K562 (cell line): ENCODE measurements at regions not wholly inside any gene's neighbourhood (a gene's known extent, or its start where the extent isn't known, plus 50 kb on each side); places are given as distances from the start of the nearest gene placed in this dataset.

Source experiments
- ATAC-seq: fragments of 200-7000 bp; cut with Tn5 transposase; 3 replicates; pipeline ENCODE4 v1.9.1; 2020; ENCODE audit warnings: moderate library complexity
- BruUV-seq: library from RNA; stranded (reverse); fragments of 400-500 nt; replicated peaks from 2 replicates; lab custom pipeline; 2021; lab: Mats Ljungman, UMichigan
- CTCF ChIA-PET: fragments of 300-600 bp; formaldehyde crosslinking; extraction: SDS; loops from one replicate; lab custom pipeline; 2021; ENCODE audit warnings: low intra/inter-chr PET ratio; lab: Yijun Ruan, JAX
- POLR2A ChIA-PET: fragments of 300-600, 350-650 bp; sonication (Branson Sonifier 250); formaldehyde crosslinking; extraction: SDS; loops from one replicate; lab custom pipeline; 2021; ENCODE audit warnings: antibody characterized with exemption, inconsistent platforms; lab: Yijun Ruan, JAX
- DNase-seq, 4 experiments: peaks; one replicate each; pipeline versions ENCODE4 v3.0.0 to v3.0.0-alpha.2; 2011 to 2018; ENCODE audit warnings: low spot score in 3 of 4, mixed read lengths in 3 of 4; ENCODE audit errors: extremely low read depth in 1 of 4
- FAIRE-seq: peaks from 2 replicates; lab custom pipeline; 2011; peaks lifted over from hg19 to GRCh38; lab: Jason Lieb, UNC
- H2AFZ ChIP-seq: 2 replicates; pipeline ENCODE4 v1.6.0; 2011; ENCODE audit warnings: low read depth, low read length, control low read depth, inconsistent platforms
- H3K27ac ChIP-seq: fragments of 200-600 bp; 3 replicates; pipeline ENCODE4 v1.8.0; 2011; ENCODE audit warnings: low read depth, mild to moderate bottlenecking, control low read depth, inconsistent platforms, low read length, moderate library complexity, mixed read lengths; ENCODE audit errors: extremely low read depth
- H3K27me3 ChIP-seq, 2 experiments: fragments of 300-600 bp in 1 of 2; 2 replicates in 1 of 2; 3 replicates in 1 of 2; pipeline versions ENCODE4 v1.6.0 to v1.8.0; 2011; ENCODE audit warnings: inconsistent platforms in 2 of 2, low read length in 2 of 2, mild to moderate bottlenecking in 1 of 2, mixed read lengths in 1 of 2, moderate library complexity in 1 of 2; ENCODE audit not compliant: control insufficient read depth in 2 of 2, insufficient read depth in 2 of 2
- H3K36me3 ChIP-seq: fragments of 300-600 bp; 3 replicates; pipeline ENCODE4 v1.8.0; 2011; ENCODE audit warnings: mild to moderate bottlenecking, low read length, inconsistent platforms; ENCODE audit not compliant: control insufficient read depth, insufficient read depth
- H3K4me1 ChIP-seq, 2 experiments: fragments of 200-600 bp in 1 of 2; replicated peaks in 1 of 2; 2 replicates in 1 of 2; 3 replicates in 1 of 2; pipeline versions ENCODE4 v1.5.1 to v1.8.0; 2011; ENCODE audit warnings: inconsistent platforms in 2 of 2, low read length in 2 of 2, mild to moderate bottlenecking in 1 of 2, mixed read lengths in 1 of 2, moderate library complexity in 1 of 2; ENCODE audit not compliant: control insufficient read depth in 2 of 2, insufficient read depth in 2 of 2
- H3K4me2 ChIP-seq: 2 replicates; pipeline ENCODE4 v1.6.1; 2011; ENCODE audit warnings: low read length, control low read depth, inconsistent platforms, mixed read lengths; ENCODE audit not compliant: insufficient read depth
- H3K4me3 ChIP-seq: fragments of 200-600 bp; sonication (generic), shearing (Covaris generic); 2 replicates; pipeline ENCODE4 v1.5.1; 2016; ENCODE audit warnings: control low read depth, inconsistent platforms
- H3K79me2 ChIP-seq: fragments of 200-600 bp; 3 replicates; pipeline ENCODE4 v1.8.0; 2011; ENCODE audit warnings: low read length, inconsistent platforms; ENCODE audit not compliant: control insufficient read depth, insufficient read depth
- H3K9ac ChIP-seq, 2 experiments: 2 replicates each; pipeline versions ENCODE4 v1.6.0 to v1.6.1; 2011; ENCODE audit warnings: low read depth in 2 of 2, low read length in 2 of 2, control low read depth in 1 of 2, inconsistent platforms in 1 of 2, mild to moderate bottlenecking in 1 of 2, mixed read lengths in 1 of 2; ENCODE audit not compliant: insufficient read depth in 1 of 2
- H3K9me1 ChIP-seq: one replicate; pipeline ENCODE4 v1.6.0; 2011; ENCODE audit warnings: inconsistent platforms, mild to moderate bottlenecking, low read length, moderate library complexity; ENCODE audit not compliant: control insufficient read depth, insufficient read depth
- H3K9me3 ChIP-seq: replicated peaks from 2 replicates; pipeline ENCODE4 v1.5.1; 2011; ENCODE audit warnings: low read depth, low read length, inconsistent platforms; ENCODE audit not compliant: control insufficient read depth, insufficient read depth
- H4K20me1 ChIP-seq: replicated peaks from 2 replicates; pipeline ENCODE4 v1.6.1; 2011; ENCODE audit warnings: low read length, inconsistent platforms, mixed read lengths; ENCODE audit not compliant: control insufficient read depth, insufficient read depth
- CBFB ChIP-seq: sonication (generic); formaldehyde crosslinking; IDR thresholded peaks from 2 replicates; pipeline ENCODE4 v1.4.0; 2020; ENCODE audit warnings: mild to moderate bottlenecking, missing genetic modification reagents
- ZNF282 ChIP-seq: sonication (generic); formaldehyde crosslinking; IDR thresholded peaks from 2 replicates; pipeline ENCODE4 v1.8.1; 2023; ENCODE audit warnings: missing genetic modification reagents
- ZNF449 ChIP-seq: fragments of 250-450 bp; sonication (Bioruptor Pico); IDR thresholded peaks from 2 replicates; pipeline ENCODE4 v1.8.0; 2022; ENCODE audit warnings: moderate library complexity, mild to moderate bottlenecking, inconsistent platforms
- WGBS: fragments of 100-300 bp; shearing (Covaris generic); methylation state at CpG from one replicate; pipeline ENCODE4 v1.1.6; 2016; ENCODE audit warnings: low coverage, mixed read lengths; ENCODE audit not compliant: insufficient coverage; ENCODE audit errors: missing lambda C conversion rate; 5-methylcytosine and 5-hydroxymethylcytosine counted together
- in situ Hi-C: fragments of 300-500 bp; cut with MboI; formaldehyde crosslinking; loops from 4 replicates; pipeline ENCODE4 v1.15.0; 2018; ENCODE audit warnings: inconsistent platforms, mixed read lengths
- intact Hi-C: fragments of 100-400 bp; cut with micrococcal nuclease; formaldehyde crosslinking; loops from 2 replicates; pipeline ENCODE4 v1.14.2; 2022
- TF ChIP-seq, protein P1 (sequence below): fragments of 450-650 bp; formaldehyde crosslinking; IDR thresholded peaks from 2 replicates; pipeline ENCODE4 v1.4.0; 2020; ENCODE audit warnings: mild to moderate bottlenecking, moderate library complexity

- in situ Hi-C loops: no loop called here
- WGBS: 2% methylated on average over 10 of the region's 16 CpGs
These were observed 1181.9 kb downstream of the BRD1 start for GRCh38 chr22:48645766-48646165.

More at GRCh38 chr22:48645766-48646165, 1181.9 kb downstream of the BRD1 start:
- intact Hi-C loops: no loop called here
- H3K9me1 ChIP-seq: no peaks in the 10 kb centered on the region
- H3K27ac ChIP-seq: no peak overlapping the region
- CTCF ChIA-PET: no interaction called here
- no peaks in the 10 kb centered on the region for H3K4me1 ChIP-seq
- H2AFZ ChIP-seq: no peak overlapping the region
- BruUV-seq: no TSS peak
- ATAC-seq: no peak
- no peaks in the 10 kb centered on the region for H3K9me3 ChIP-seq
- no peaks in the 10 kb centered on the region for H3K36me3 ChIP-seq
- H3K4me2 ChIP-seq: no peak overlapping the region
- H3K9ac ChIP-seq: no peak overlapping the region
- no peaks in the 10 kb centered on the region for H3K79me2 ChIP-seq
- H3K4me3 ChIP-seq: no peak overlapping the region
- DNase-seq: no peak
- no peaks in the 10 kb centered on the region; a peak in 1 of 5 replicates for H3K27me3 ChIP-seq
- H4K20me1 ChIP-seq: no peaks in the 10 kb centered on the region; the same call in 1 of the 2 replicates
- FAIRE-seq: no peak
- POLR2A ChIA-PET: no interaction called here
- TF ChIP-seq ZNF282 (CRISPR knock-in tag): no peak
- TF ChIP-seq, protein P1, sequence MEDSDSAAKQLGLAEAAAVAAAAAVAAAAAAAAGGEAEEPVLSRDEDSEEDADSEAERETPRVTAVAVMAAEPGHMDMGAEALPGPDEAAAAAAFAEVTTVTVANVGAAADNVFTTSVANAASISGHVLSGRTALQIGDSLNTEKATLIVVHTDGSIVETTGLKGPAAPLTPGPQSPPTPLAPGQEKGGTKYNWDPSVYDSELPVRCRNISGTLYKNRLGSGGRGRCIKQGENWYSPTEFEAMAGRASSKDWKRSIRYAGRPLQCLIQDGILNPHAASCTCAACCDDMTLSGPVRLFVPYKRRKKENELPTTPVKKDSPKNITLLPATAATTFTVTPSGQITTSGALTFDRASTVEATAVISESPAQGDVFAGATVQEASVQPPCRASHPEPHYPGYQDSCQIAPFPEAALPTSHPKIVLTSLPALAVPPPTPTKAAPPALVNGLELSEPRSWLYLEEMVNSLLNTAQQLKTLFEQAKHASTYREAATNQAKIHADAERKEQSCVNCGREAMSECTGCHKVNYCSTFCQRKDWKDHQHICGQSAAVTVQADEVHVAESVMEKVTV (CRISPR knock-in tag): no peak
- no peak for TF ChIP-seq ZNF449 (CRISPR knock-in tag)
- no peak for TF ChIP-seq CBFB (CRISPR knock-in tag)
